Endothelial cell of umbilical vein (primary cell): ENCODE measurements at regions not wholly inside any gene's neighbourhood (a gene's known extent, or its start where the extent isn't known, plus 50 kb on each side); places are given as distances from the start of the nearest gene placed in this dataset.

Experiments
- EZH2 ChIP-seq: IDR thresholded peaks from 2 replicates; pipeline ENCODE4 v1.6.1; 2012; ENCODE audit warnings: borderline replicate concordance, low read depth, mild to moderate bottlenecking, moderate library complexity, low read length, inconsistent platforms; ENCODE audit not compliant: severe bottlenecking
- POLR2A ChIP-seq: IDR thresholded peaks from 2 replicates; pipeline ENCODE4 v1.6.1; 2012; ENCODE audit warnings: low read depth, mild to moderate bottlenecking, control low read depth, low read length
- POLR2AphosphoS5 ChIP-seq: IDR thresholded peaks from 2 replicates; pipeline ENCODE4 v1.6.1; 2012; ENCODE audit warnings: low read depth, mild to moderate bottlenecking, control low read depth, low read length, moderate library complexity; ENCODE audit not compliant: insufficient read depth
- TF ChIP-seq, protein P1 (sequence below), 2 donors: IDR thresholded peaks; 1 replicate in 1 of 2; 2 replicates in 1 of 2; pipeline ENCODE4 v1.5.1; 2011; ENCODE audit warnings: low read length in 2 of 2, mild to moderate bottlenecking in 2 of 2, moderate library complexity in 2 of 2, control low read depth in 1 of 2, inconsistent platforms in 1 of 2, low read depth in 1 of 2; ENCODE audit not compliant: insufficient read depth in 1 of 2; ENCODE audit errors: extremely low read depth in 1 of 2
- TF ChIP-seq, protein P2 (sequence below): IDR thresholded peaks from 2 replicates; pipeline ENCODE4 v1.6.1; 2011; ENCODE audit not compliant: insufficient read depth, insufficient read length

DNA sequence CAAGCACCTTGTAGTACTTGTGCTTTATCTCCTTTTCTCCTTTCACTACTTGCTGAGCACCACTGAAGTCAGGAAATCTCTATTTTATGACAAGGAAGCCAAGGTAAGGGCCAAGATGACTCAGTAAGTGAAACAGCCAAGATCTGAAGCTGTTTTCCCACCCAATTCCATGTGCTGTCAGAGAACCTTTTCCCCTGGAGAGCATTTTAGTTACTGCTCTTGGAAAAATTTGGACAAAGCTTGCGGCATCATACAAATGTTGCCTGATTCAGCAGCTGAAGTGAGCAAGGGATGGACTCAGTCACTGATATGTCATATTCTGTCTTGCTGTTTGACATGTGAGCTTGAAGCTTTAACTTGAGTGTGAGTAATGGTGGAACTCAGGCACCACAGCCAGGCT is 391.4 kb downstream of the RAB28 start:
- no peak for TF ChIP-seq POLR2AphosphoS5
- TF ChIP-seq, protein P1, sequence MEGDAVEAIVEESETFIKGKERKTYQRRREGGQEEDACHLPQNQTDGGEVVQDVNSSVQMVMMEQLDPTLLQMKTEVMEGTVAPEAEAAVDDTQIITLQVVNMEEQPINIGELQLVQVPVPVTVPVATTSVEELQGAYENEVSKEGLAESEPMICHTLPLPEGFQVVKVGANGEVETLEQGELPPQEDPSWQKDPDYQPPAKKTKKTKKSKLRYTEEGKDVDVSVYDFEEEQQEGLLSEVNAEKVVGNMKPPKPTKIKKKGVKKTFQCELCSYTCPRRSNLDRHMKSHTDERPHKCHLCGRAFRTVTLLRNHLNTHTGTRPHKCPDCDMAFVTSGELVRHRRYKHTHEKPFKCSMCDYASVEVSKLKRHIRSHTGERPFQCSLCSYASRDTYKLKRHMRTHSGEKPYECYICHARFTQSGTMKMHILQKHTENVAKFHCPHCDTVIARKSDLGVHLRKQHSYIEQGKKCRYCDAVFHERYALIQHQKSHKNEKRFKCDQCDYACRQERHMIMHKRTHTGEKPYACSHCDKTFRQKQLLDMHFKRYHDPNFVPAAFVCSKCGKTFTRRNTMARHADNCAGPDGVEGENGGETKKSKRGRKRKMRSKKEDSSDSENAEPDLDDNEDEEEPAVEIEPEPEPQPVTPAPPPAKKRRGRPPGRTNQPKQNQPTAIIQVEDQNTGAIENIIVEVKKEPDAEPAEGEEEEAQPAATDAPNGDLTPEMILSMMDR (IDR thresholded peaks at IDR 0.05; ENCODE audit: extremely low read depth in 1 of 2, insufficient read depth in 1 of 2, low read depth in 1 of 2, low read length in 2 of 2): no peak
- TF ChIP-seq POLR2A: no peak
- TF ChIP-seq EZH2: no peak
- TF ChIP-seq, protein P2, sequence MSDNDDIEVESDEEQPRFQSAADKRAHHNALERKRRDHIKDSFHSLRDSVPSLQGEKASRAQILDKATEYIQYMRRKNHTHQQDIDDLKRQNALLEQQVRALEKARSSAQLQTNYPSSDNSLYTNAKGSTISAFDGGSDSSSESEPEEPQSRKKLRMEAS: no peak
